HG02763 (cell line): ENCODE measurements at regions not wholly inside any gene's neighbourhood (a gene's known extent, or its start where the extent isn't known, plus 50 kb on each side); places are given as distances from the start of the nearest gene placed in this dataset.
"Not testable (repeated sequence)": the region's sequence is repeated elsewhere in the genome, so short reads cannot be mapped to it uniquely, and the experiment has no call there.

Source experiments
- ATAC-seq: cut with Tn5 transposase; IDR thresholded peaks from one replicate; pipeline ENCODE4 v1.9.1; 2021; ENCODE audit warnings: mild to moderate bottlenecking, moderate library complexity; ENCODE audit not compliant: unreplicated experiment

DNA sequence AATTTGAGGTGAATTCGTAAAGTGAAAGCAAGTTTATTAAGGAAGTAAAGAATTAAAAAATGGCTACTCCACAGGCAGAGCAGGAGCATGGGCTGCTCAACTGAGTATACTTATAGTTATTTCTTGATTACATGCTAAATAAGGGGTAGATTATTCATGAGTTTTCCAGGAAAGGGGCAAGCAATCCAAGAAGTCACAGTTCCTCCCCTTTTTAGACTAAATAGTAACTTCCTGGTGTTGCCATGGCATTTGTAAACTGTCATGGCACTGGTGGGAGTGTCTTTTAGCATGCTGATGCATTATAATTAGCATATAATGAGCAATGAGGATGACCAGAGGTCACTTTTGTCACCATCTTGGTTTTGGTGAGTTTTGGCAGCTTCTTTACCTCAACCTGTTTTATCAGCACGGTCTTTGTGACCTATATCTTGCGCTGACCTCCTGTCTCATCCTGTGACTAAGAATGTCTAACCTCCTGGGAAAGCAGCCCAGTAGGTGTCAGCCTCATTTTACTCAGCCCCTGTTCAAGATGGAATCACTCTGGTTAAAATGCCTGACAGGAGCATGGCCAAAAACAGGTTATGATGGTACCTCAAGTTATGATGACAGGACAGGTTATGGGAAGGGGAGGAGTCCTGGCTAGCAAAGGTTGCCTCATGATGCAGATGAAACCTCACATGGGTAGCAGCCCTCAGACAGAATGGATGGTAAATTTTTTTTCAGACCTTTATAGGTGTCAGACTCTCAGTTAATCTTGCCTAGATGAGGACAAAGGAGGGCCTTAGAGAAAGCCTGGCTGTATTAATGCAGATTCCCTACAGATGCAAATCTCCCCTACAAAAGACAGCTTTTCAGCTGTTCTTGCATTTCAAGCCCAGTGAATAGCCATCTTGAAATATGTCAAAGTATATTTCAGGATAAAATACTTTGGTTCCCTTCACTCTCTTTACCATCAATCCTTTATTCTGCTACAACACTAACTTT is 49.7 kb downstream of the SIPA1L2 start:
- ATAC-seq, result no peak

DNA sequence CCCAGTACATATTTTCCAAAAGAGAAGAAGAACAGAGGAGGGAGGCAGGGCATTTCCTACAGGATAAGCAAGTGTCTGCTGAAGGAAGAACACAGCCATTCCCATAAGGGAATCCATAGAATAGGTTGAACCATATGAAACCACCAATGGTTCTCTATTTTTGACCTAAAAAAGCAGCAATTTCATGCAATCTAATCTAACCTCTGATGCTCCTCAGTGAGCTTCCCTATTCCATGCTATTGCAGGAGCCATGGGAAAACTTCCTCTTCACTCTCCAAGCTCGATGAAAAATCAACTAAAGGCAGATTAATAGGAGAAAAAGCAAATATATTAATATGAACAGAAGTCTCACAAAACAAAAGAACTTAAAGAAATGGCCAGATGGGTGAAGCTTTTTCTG is 50.5 kb downstream of the SIPA1L2 start:
- no peak for ATAC-seq

DNA sequence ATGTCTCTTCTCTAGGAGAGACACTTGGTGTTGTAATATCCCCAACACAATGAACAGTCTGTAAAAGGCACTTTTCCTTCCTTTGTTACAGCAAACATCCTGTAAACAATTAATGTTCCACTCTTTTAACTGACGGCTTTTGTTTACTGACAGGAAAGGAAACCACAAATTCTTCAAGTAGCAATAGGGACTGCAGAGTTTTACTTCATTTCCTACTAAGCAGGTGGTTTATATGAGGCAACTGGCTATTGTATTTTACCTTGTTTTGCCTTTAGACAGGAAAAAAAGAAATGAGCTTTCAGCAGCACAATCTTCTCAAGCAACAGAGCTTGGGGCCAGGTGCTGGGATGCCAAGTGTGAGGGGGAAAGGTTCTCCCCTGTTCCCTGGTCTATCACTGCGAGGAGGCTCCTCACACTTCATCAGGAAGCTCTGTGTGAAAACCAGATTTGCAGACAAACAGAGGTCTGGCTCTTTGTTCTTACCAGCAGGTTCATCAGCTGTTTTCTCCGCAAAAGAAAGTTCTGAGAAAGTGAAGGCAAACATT is 51.2 kb downstream of the SIPA1L2 start:
- ATAC-seq, result no peak

DNA sequence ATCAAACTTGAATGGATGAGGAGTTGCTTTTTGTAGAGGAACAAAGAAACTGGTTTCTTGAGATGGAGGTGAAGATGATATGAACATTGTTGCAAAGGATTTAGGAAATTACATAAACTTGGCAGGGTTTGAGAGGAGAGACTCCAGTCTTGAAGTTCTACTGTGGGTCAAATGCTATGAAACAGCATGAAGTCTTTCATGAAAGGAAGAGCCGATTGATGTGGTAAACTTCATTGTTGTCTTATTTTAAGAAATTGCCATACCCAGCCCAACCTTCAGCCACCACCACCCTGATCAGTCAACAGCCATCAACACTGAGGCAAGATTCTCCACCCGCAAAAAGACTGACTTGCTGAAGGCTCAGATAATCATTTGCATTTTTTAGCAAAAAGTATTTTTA is 52.2 kb downstream of the SIPA1L2 start:
- ATAC-seq, result no peak

DNA sequence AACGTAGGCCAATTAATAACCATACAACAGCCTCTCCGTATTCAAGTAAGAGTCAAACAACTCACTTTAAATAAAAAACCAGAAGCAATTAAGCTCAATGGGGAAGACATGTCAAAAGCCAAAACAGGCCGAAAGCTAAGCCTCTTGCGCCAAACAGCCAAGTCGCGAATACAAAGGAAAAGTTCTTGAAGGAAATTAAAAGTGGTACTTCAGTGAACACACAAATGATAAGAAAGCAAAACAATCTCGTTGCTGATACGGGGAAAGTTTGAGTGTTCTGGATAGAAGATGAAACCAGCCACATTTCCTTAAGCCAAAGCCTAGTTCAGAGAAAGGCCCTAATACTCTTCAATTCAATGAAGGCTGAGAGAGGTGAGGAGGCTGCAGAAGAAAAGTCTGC is 53.4 kb downstream of the SIPA1L2 start:
- ATAC-seq, result no peak

DNA sequence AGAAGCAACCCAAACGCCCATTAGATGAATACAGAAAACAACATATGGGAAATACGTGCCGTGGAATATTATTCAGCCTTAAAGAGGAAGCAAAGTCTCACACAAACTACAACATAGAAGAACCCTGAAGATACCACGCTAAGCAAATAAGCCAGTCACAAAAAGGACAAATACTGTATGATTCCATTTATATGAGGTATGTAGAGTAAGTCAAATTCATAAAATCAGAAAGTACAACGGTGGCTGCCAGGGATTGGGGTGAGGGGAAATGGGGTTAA is 54.2 kb downstream of the SIPA1L2 start:
- ATAC-seq, result no peak

DNA sequence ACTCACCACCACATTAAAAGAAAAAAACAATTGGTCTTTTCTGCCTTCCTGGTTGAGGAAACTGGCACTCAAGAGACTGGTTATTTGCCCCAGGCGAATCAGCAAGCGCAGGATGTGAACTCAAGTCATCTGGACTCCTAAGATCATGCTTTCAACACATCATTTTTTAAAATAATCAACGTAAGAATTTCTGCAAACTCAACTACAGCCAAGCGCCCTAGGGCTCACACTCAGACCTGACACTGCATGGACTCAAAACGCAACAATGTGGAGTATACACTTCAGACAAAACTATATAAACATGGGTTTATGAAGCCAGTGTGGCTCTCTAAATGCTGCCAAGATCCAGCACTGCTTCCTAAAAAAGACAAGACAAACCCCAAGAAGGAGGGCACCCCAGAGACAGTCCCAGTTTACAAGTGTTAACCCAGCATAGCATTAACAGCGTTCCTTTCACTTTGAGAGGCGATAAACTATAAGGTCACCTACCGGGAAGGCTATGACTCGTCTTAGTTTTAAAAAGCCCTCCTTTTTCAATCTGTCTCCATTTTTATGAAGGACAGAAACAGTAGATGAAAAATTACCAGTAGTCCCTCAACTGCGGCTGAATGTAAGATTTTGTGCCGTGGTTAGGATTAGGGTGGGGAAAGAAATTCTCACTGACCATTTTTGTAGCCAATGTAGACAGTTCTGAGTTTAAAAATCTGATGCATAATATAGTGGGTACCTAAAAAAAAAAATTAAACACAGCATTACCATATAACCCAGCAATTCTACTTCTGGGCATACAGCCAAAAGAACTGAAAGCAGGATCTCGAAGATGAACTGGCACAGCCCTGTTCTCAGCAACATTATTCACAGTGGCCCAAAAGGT is 54.8 kb downstream of the SIPA1L2 start:
- no peak for ATAC-seq

DNA sequence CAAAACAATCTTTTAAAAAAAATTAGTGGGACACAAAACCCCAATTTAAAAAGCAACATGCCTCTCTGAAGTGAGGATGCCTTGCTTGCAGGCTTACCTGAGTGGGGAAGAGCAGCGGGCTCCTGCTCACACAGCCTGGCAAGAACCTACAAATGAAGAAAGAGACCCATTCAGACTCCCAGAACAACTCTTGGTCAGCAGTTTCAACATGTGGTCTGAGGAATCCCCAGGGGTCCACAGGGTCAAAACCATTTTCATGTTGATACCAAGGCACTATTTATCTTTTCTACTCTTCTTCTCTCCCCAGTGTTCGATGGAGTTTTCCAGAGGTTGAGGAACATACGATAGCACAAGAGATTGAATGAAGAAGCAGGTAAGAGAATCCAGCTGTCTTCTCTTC is 55.9 kb downstream of the SIPA1L2 start:
- no peak for ATAC-seq

DNA sequence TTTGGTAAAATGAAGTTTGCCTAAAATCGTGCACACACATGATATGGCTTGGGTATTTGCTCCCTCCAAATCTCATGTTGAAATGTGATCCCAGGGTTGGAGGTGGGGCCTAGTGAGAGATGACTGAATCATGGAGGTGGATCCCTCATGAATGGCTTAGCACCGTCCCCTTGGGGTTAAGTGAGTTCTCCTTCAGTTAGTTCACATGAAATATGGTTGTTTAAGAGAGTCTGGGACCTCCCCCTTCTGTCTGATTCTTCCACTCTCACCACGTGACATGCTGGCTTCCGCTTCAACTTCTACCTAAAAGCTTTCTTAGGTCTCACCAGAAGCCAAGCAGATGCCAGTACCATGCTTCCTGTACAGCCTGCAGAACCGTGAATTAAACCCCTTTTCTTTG is 58.4 kb downstream of the SIPA1L2 start:
- no peak for ATAC-seq

DNA sequence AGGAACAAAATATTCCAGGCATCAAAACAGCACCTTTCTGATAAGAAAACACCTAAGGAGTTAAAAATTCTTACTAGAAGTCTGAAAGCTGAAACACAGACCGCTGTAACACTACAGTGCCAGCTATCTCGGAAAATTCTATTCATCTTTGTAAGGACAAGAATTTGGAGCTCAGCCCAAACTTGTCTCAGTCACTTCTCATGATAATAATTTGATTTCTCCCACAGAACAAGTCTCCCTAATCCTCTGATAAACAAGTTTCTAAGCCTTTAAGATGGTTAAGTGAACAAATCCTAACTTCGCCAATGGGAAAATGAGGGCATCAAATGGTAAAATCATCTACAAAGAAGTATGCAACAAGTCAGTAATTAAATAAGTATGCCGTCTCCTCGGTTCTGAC is 59.9 kb downstream of the SIPA1L2 start:
- no peak for ATAC-seq

DNA sequence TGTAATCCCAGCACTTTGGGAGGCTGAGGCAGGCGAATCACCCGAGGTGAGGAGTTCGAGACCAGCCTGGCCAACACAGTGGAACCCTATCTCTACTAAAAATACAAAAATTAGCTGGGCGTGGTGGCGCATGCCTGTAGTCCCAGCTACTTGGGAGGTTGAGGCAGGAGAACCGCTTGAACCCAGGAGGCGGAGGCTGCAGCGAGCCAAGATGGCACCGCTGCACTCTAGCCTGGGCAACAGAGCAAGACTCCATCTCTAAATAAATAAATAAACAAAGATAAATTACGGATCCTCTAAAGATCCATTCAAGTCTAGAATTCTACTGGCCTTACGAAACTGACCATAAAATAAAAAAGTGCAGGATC is 60.4 kb downstream of the SIPA1L2 start:
- not testable (repeated sequence) for ATAC-seq

DNA sequence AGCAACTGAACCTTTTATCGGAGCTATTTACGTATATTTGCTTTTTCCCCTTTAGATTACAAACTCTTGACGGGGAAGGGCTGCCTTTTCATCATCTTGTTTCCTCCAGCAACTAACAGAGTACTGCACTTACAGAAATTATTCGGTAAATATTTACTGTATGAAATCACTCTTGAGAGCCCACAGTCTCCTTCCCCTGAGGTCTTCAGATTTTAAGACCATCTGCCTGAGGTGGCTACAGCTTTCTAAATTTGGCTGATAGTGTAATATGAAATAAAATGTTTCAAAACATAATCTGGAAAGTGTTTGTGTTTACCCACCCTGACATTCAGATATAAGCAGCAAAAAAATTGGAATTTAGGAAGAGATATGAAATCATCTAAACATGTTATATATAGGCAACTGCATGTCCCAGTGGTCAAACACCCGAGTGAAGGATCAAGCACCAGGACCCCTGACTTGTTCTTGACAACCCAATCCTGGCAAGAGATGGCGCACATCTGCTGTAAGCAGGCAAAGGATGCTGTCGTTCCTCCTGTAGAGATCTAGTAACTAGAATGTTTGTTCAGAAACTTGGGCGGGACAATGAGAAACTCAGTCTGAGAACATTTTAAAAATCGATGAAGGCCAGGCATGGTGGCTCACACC is 60.9 kb downstream of the SIPA1L2 start:
- ATAC-seq, result no peak

DNA sequence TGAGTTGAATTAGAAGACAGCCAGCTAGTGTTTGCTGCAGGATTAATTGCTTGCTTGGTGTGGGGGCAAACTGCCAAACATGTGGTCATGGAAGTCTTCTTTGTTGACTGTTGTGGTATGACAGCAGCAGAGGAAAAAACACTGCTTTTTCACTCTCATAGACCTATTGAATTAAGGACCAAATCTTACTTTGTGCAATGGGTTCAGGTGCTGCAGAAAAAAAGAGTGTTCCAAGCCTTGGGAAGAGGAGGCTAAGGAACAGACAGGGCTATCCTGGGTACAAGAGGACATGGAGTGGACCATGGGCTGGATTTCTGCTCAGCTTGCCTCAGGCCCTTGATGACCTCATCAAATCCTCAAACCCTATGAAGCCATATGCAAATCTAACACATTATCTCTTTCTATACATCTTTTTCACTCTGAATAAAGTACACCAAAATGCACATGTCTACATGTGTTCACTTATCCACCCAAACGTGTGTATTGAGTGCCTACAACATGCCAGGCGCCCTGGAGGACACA is 61.5 kb downstream of the SIPA1L2 start:
- no peak for ATAC-seq

DNA sequence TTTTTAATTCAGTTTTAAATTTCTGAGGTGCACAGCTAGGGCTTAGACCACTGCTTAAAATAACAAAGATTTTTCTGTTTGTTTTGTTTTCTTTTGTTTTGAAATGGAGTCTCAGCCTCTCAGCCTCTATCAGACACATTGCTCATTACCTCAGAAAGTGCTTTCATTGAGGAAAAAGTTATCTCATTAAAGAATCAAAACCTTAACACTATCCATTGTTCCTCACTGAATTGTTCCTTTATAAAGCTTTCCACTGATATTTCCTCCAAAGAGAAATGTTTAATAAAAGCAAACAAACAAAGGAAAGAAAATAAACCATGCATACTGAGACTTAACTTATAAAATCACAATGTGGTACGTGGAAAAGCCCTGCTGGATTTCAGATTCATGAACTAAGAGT is 63.8 kb downstream of the SIPA1L2 start:
- ATAC-seq, result no peak

DNA sequence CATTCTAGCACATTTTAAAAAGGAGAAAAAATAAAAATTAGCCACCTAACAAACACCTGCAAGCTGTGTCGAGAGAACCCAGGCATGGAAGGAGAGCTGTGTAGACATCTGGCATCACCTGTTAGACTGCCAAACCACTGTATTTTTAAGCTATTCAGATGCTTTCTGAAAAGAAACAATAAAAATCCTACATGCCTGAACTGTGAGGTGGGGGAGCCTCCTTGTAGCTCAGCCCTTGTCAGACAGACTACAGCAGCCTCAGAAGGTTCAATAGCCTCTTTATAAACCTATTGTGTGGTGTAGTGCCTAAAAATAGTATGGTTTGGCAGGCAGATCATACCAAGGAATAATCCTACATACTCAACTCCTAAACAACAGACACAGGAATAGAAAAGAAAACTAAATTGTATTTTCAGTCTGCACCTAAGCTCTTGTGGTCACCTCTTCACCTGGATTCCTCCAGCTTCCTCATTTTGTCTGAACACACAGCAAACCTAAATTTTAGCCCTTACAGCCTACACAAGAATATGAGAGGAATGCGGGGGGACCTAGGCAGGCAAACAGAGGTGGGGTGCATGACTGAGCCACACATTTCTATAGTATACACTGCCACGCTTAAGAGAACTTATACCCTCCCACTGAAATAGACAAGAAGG is 67.0 kb downstream of the SIPA1L2 start:
- no peak for ATAC-seq

DNA sequence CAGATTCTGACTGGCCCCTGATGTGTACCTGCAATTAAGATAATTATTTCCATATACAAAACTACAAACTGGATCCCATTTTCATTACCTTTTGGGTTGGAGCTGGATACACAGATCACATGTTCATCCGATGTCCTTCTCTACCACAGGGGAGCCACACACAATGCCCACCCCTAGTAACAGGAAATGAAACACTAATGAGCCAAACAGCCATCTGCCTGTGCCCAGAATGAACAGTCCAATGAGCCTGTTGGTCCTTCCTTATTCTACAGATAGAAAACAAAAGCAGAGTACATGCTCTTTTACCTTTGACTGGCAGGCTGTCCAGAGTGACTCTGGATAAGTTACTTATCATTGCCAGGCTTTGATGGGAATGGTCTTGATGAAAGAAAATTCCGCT is 68.6 kb downstream of the SIPA1L2 start:
- no peak for ATAC-seq

DNA sequence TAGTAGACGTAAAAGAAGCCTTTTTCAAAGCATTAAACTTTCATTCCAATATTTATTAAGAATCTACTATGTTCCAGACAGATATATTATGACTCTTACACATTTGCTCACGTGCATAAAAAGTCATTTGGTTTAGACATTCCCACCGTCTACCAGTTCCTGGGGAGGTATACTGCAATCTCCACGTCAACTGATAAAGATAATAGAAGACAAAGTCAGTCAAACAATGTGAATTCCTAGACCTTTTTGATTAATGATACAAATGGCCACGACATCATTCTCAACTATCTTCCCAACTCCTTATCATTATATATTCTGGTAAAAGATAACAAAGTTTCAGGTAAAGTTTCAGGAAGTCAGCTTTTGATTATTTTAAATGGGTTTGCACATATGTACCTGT is 69.0 kb downstream of the SIPA1L2 start:
- no peak for ATAC-seq

DNA sequence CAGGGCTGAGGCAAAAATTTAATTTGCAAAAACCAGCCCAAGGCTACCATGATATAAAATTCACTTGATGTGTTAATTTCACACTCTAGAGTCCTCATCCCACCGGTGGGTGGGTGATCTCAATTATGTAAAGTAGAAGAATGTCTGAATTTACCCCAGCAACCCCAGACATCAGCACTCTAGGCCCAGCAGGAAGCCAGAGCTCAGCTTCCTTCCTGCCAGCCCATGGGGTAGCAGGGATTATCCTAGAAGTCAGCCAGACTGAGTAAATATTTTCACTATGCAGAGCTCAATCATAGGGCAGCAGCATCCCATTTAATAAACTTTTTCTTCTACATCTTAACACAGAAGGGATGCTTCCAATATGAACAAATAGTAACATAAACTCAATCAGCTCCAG is 71.0 kb downstream of the SIPA1L2 start:
- ATAC-seq, result no peak

DNA sequence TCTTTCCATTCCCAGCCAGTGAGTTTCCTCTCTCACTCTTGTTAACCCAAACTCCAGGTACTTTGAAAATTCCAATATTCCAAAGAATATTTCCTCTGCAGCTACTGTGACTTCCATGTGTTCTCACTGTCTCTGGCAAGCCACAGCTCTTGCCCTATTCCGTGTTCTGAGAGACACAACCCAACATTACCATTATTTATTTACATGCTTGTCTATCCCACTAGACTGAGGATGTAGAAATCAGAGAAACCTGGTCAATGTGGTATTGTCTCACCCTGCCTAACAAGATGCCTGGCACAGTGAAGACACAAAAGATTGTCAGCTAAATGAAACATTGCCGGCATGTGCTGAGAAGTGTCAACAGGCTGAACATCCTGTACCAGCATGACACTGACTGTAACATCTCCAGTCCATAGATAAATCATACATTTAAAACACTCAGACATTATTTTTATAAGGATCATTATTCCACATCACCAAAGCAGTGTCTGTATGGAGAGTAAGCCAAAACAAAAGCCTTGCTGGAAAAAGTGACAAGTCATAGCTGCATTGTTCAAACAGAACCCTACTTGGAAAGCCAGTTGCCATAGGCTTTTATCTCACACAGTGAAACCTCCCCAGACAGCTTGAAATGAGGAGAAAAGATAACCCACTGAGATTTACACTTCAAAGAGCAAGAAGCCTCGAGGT is 72.3 kb downstream of the SIPA1L2 start:
- no peak for ATAC-seq

DNA sequence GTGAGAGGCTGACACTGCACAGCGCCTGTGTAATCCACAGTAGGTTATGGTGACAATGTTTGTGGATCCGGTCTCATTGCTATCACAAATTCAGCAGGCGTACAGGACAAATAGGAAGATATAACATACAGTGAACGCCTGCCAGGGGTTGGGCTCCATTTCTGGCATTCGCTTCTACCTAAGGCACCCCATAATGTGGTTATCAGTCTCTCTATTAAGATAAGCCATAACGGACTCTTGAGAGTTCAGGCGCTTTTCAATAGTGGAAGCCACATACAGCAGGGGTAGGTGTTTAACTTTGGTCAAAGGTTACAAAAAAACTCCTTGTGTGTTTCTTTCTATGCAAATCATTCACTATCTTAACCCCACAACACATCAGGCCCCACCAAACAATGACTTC is 72.8 kb downstream of the SIPA1L2 start:
- no peak for ATAC-seq
